Stimulated activated naive CD8-positive, alpha-beta T cell treated with anti-CD3 and anti-CD28 coated beads, Interleukin-15, Interleukin-2, amounts not matched to agents 100 ng/mL and 50 ng/mL, for 24 hours (primary cell): ENCODE measurements at regions not wholly inside any gene's neighbourhood (a gene's known extent, or its start where the extent isn't known, plus 50 kb on each side); places are given as distances from the start of the nearest gene placed in this dataset.
"Not testable (repeated sequence)": the region's sequence is repeated elsewhere in the genome, so short reads cannot be mapped to it uniquely, and the experiment has no call there.

Experiments used
- H3K27ac Mint-ChIP-seq: one replicate; pipeline ENCODE4 v1.8.0; 2021; ENCODE audit warnings: mild to moderate bottlenecking, mixed read lengths
- H3K27me3 Mint-ChIP-seq: one replicate; pipeline ENCODE4 v1.8.0; 2021; ENCODE audit warnings: mixed read lengths
- H3K36me3 Mint-ChIP-seq: one replicate; pipeline ENCODE4 v1.8.0; 2021; ENCODE audit warnings: low read depth, mixed read lengths
- H3K4me1 Mint-ChIP-seq: one replicate; pipeline ENCODE4 v1.8.0; 2021; ENCODE audit warnings: low read depth, mixed read lengths
- H3K4me3 Mint-ChIP-seq: one replicate; pipeline ENCODE4 v1.8.0; 2021; ENCODE audit warnings: mild to moderate bottlenecking, mixed read lengths
- H3K9me3 Mint-ChIP-seq: one replicate; pipeline ENCODE4 v1.8.0; 2021; ENCODE audit warnings: mixed read lengths

GRCh38 chr17:83200231-83200699 is 120.9 kb downstream of the METRNL start:
- peaks cover 56% of the 10 kb centered on the region for H3K4me1 Mint-ChIP-seq
- H3K27me3 Mint-ChIP-seq: no peaks in the 10 kb centered on the region
- no peaks in the 10 kb centered on the region for H3K9me3 Mint-ChIP-seq
- H3K36me3 Mint-ChIP-seq: no peaks in the 10 kb centered on the region
- H3K27ac Mint-ChIP-seq: peak overlapping the region; percentile 97
- H3K4me3 Mint-ChIP-seq: peak overlapping the region; percentile 80

GRCh38 chr17:83200751-83201150 is 121.3 kb downstream of the METRNL start:
- peaks cover 56% of the 10 kb centered on the region for H3K4me1 Mint-ChIP-seq
- no peaks in the 10 kb centered on the region for H3K27me3 Mint-ChIP-seq
- peak overlapping the region; percentile 97 for H3K27ac Mint-ChIP-seq
- H3K4me3 Mint-ChIP-seq: peak overlapping the region; percentile 80
- H3K36me3 Mint-ChIP-seq: no peaks in the 10 kb centered on the region
- H3K9me3 Mint-ChIP-seq: no peaks in the 10 kb centered on the region

- Mint-ChIP-seq H3K27ac (peak overlapping the region; percentile 97), H3K27me3 (no peaks in the 10 kb centered on the region), H3K36me3 (no peaks in the 10 kb centered on the region), H3K4me3 (no peak overlapping the region), H3K4me1 (peaks cover 56% of the 10 kb centered on the region), H3K9me3 (no peaks in the 10 kb centered on the region)
Measured at GRCh38 chr17:83201206-83202001, 122.0 kb downstream of the METRNL start.

GRCh38 chr17:83202002-83203000 is 122.9 kb downstream of the METRNL start:
- H3K36me3 Mint-ChIP-seq: no peaks in the 10 kb centered on the region
- H3K9me3 Mint-ChIP-seq: no peaks in the 10 kb centered on the region
- no peaks in the 10 kb centered on the region for H3K27me3 Mint-ChIP-seq
- H3K4me3 Mint-ChIP-seq: no peak overlapping the region
- H3K27ac Mint-ChIP-seq: no peak overlapping the region
- H3K4me1 Mint-ChIP-seq: peaks cover 56% of the 10 kb centered on the region

- Mint-ChIP-seq H3K4me1 (peaks cover 51% of the 10 kb centered on the region), H3K27me3 (no peaks in the 10 kb centered on the region), H3K36me3 (no peaks in the 10 kb centered on the region), H3K9me3 (no peaks in the 10 kb centered on the region), H3K27ac (peak overlapping the region; percentile 40), H3K4me3 (no peak overlapping the region)
Measured at GRCh38 chr17:83203073-83203471, 123.7 kb downstream of the METRNL start.

- H3K27me3 Mint-ChIP-seq: no peaks in the 10 kb centered on the region
Measured at GRCh38 chr17:83203472-83204221, 124.2 kb downstream of the METRNL start.

GRCh38 chr17:83204230-83204725 is 124.9 kb downstream of the METRNL start:
- H3K4me1 Mint-ChIP-seq: peaks cover 39% of the 10 kb centered on the region
- H3K27ac Mint-ChIP-seq: peak overlapping the region; percentile 34
- H3K27me3 Mint-ChIP-seq: no peaks in the 10 kb centered on the region
- no peaks in the 10 kb centered on the region for H3K9me3 Mint-ChIP-seq
- no peaks in the 10 kb centered on the region for H3K36me3 Mint-ChIP-seq
- no peak overlapping the region for H3K4me3 Mint-ChIP-seq

More at GRCh38 chr17:83203472-83204221, 124.2 kb downstream of the METRNL start:
- H3K4me3 Mint-ChIP-seq: no peak overlapping the region
- no peaks in the 10 kb centered on the region for H3K9me3 Mint-ChIP-seq
- H3K27ac Mint-ChIP-seq: peak overlapping the region; percentile 40
- H3K36me3 Mint-ChIP-seq: no peaks in the 10 kb centered on the region
- H3K4me1 Mint-ChIP-seq: peaks cover 46% of the 10 kb centered on the region

GRCh38 chr17:83204736-83205386 is 125.5 kb downstream of the METRNL start:
- H3K9me3 Mint-ChIP-seq, H3K36me3 Mint-ChIP-seq, H3K4me3 Mint-ChIP-seq, H3K27me3 Mint-ChIP-seq: not testable (repeated sequence)
- Mint-ChIP-seq H3K4me1 (peaks cover 33% of the 10 kb centered on the region), H3K27ac (peak overlapping the region; percentile 6)

- H3K4me3 Mint-ChIP-seq, H3K9me3 Mint-ChIP-seq, H3K27me3 Mint-ChIP-seq, H3K36me3 Mint-ChIP-seq, H3K27ac Mint-ChIP-seq: not testable (repeated sequence)
- H3K4me1 Mint-ChIP-seq: peaks cover 27% of the 10 kb centered on the region
Measured at GRCh38 chr17:83205387-83206035, 126.1 kb downstream of the METRNL start.

GRCh38 chr17:83206036-83206394 is 126.6 kb downstream of the METRNL start:
- H3K4me1 Mint-ChIP-seq: peaks cover 22% of the 10 kb centered on the region
- not testable (repeated sequence) for H3K27me3 Mint-ChIP-seq, H3K27ac Mint-ChIP-seq, H3K36me3 Mint-ChIP-seq, H3K4me3 Mint-ChIP-seq, H3K9me3 Mint-ChIP-seq

GRCh38 chr17:83206819-83207588 is 127.6 kb downstream of the METRNL start:
- not testable (repeated sequence) for H3K9me3 Mint-ChIP-seq, H3K27me3 Mint-ChIP-seq, H3K4me3 Mint-ChIP-seq, H3K27ac Mint-ChIP-seq, H3K36me3 Mint-ChIP-seq
- H3K4me1 Mint-ChIP-seq: peaks cover 12% of the 10 kb centered on the region

GRCh38 chr17:83247001-83247400 is 167.6 kb downstream of the METRNL start:
- not testable (repeated sequence) for H3K36me3 Mint-ChIP-seq, H3K4me1 Mint-ChIP-seq, H3K4me3 Mint-ChIP-seq, H3K27ac Mint-ChIP-seq, H3K27me3 Mint-ChIP-seq, H3K9me3 Mint-ChIP-seq
